ENCODE measurements at regions not wholly inside any gene's neighbourhood (a gene's known extent, or its start where the extent isn't known, plus 50 kb on each side); places are given as distances from the start of the nearest gene placed in this dataset.

DNA sequence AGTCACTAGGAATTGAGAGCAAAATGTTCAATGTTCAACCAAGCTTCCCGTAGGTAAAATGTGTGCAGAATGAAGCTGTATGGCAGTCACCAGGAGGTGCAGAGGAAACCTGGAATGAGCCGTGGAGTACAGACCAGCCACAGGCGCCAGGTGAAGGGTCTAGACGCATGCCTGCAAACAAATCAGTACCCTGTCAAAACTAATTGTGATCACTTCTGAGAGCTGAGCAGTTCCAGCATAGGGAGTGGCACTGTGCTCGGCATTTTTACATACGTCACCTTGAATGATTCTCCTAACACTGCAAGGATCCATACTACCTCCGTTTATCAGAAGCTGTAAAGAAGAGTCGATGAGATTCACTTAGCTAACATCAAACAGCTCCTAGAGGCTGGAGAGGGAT lies 346.1 kb upstream of the ID2 start:
- Histone ChIP-seq H3K14ac (ENCODE audit: insufficient read depth, low read length) (no peak overlapping the region), H2BK15ac (ENCODE audit: low read depth, low read length) (no peak overlapping the region), H3K4ac (ENCODE audit: low read depth, low read length) (no peak overlapping the region), H2AFZ (ENCODE audit: low read length) (no peak overlapping the region), H2BK120ac (ENCODE audit: low read depth, low read length, poor library complexity, severe bottlenecking) (no peak overlapping the region), H2AK5ac (ENCODE audit: insufficient read length, low read length) (no peak overlapping the region), H4K91ac (ENCODE audit: insufficient read length, low read depth, low read length) (no peak overlapping the region), H3T11ph (ENCODE audit: low read length) (no peak overlapping the region), H4K5ac (ENCODE audit: insufficient read length, low read depth, low read length) (no peak overlapping the region), H4K20me1 (ENCODE audit: control insufficient read depth, insufficient read depth, insufficient read length) (no peaks in the 10 kb centered on the region), H3K27me3 (ENCODE audit: insufficient read depth, low read length) (no peaks in the 10 kb centered on the region), H2BK5ac (ENCODE audit: insufficient read length, low read length) (no peak overlapping the region), H3K4me2 (ENCODE audit: insufficient read depth, insufficient read length, low read length) (no peak overlapping the region), H3K9me3 (ENCODE audit: control insufficient read depth, low read depth, low read length) (no peaks in the 10 kb centered on the region), H3K18ac (ENCODE audit: insufficient read length, low read depth, low read length) (no peak overlapping the region), H3K56ac (ENCODE audit: insufficient read length, low read depth, low read length) (no peak overlapping the region), H4K8ac (replicated peaks; ENCODE audit: insufficient read length, low read depth, low read length) (no peak overlapping the region), H3K79me2 (ENCODE audit: insufficient read depth, low read length) (no peaks in the 10 kb centered on the region), H3K27ac (ENCODE audit: insufficient read length, low read depth, low read length) (no peak overlapping the region), H3K79me1 (ENCODE audit: insufficient read depth, low read depth, low read length, poor library complexity, severe bottlenecking) (no peaks in the 10 kb centered on the region), H2BK20ac (ENCODE audit: low read depth, low read length, poor library complexity, severe bottlenecking) (no peak overlapping the region), H3K9ac (ENCODE audit: extremely low read depth, insufficient read length, low read length) (no peak overlapping the region), H3K4me1 (ENCODE audit: insufficient read depth, low read length) (0 out of 2 replicates have a peak, but pooled peaks cover 4% of the 10 kb centered on the region), H3K23ac (ENCODE audit: insufficient read length, low read depth, low read length) (no peak overlapping the region), H2BK12ac (ENCODE audit: insufficient read length, low read depth, low read length) (no peak overlapping the region), H3K23me2 (ENCODE audit: insufficient read length, low read depth, low read length, poor library complexity, severe bottlenecking) (no peaks in the 10 kb centered on the region)
- H3K36me3 Mint-ChIP-seq (ENCODE audit: insufficient read depth in 1 of 3, low read depth in 3 of 3), result peaks cover 0 to 8% (median 3%) of the 10 kb centered on the region in 3 experiments; a peak in 2 of 7 replicates
- H3K27ac Mint-ChIP-seq, result no peak overlapping the region
- H3K4me3 Mint-ChIP-seq, result no peak overlapping the region
- no peak for DNase-seq
- peaks cover 4% of the 10 kb centered on the region in 2 experiments; a peak in 3 of 5 replicates for H3K9me3 Mint-ChIP-seq
- WGBS (ENCODE audit: extremely low coverage, insufficient read length, low lambda C conversion rate), result no CpG with 5 or more reads among the region's 8 CpGs
- peaks cover 6 to 10% of the 10 kb centered on the region in 2 experiments for H3K4me1 Mint-ChIP-seq
- no peaks in the 10 kb centered on the region for H3K27me3 Mint-ChIP-seq (ENCODE audit: low read depth)
- TF ChIP-seq, protein P1, sequence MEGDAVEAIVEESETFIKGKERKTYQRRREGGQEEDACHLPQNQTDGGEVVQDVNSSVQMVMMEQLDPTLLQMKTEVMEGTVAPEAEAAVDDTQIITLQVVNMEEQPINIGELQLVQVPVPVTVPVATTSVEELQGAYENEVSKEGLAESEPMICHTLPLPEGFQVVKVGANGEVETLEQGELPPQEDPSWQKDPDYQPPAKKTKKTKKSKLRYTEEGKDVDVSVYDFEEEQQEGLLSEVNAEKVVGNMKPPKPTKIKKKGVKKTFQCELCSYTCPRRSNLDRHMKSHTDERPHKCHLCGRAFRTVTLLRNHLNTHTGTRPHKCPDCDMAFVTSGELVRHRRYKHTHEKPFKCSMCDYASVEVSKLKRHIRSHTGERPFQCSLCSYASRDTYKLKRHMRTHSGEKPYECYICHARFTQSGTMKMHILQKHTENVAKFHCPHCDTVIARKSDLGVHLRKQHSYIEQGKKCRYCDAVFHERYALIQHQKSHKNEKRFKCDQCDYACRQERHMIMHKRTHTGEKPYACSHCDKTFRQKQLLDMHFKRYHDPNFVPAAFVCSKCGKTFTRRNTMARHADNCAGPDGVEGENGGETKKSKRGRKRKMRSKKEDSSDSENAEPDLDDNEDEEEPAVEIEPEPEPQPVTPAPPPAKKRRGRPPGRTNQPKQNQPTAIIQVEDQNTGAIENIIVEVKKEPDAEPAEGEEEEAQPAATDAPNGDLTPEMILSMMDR (conservative IDR thresholded peaks at IDR 0.05), result no peak

All from H9 (cell line).